ENCODE measurements at regions not wholly inside any gene's neighbourhood (a gene's known extent, or its start where the extent isn't known, plus 50 kb on each side); places are given as distances from the start of the nearest gene placed in this dataset.

- TF ChIP-seq ZNF274 (IDR thresholded peaks at IDR 0.05; ENCODE audit: borderline replicate concordance, low read depth, low read length): no peak
- peak; percentile 27 for TF ChIP-seq MEIS2 (IDR thresholded peaks at IDR 0.05; ENCODE audit: partially characterized antibody)
- TF ChIP-seq TEAD4 (IDR thresholded peaks at IDR 0.05; ENCODE audit: low read length): peak; percentile 67; the same call in 1 of the 2 replicates
- TF ChIP-seq TEAD4 (CRISPR knock-in tag; IDR thresholded peaks at IDR 0.05; ENCODE audit: borderline replicate concordance): no peak
- no peak for TF ChIP-seq CHD2 (IDR thresholded peaks at IDR 0.05; ENCODE audit: low read depth, low read length)
- no peak for TF ChIP-seq IFI16 (CRISPR knock-in tag; IDR thresholded peaks at IDR 0.05)
- TF ChIP-seq AFF4 (CRISPR knock-in tag; IDR thresholded peaks at IDR 0.05): no peak
- TF ChIP-seq HDAC3 (IDR thresholded peaks at IDR 0.05; ENCODE audit: borderline replicate concordance, partially characterized antibody): peak; percentile 51
- TF ChIP-seq RFX5 (IDR thresholded peaks at IDR 0.05; ENCODE audit: low read depth, low read length): no peak
- peak; percentile 60; the same call in 1 of the 2 replicates for TF ChIP-seq SMARCC2 (IDR thresholded peaks at IDR 0.05; ENCODE audit: low read depth)
- TF ChIP-seq TAL1 (IDR thresholded peaks at IDR 0.05): peak; percentile 76
- TF ChIP-seq ZNF592 (IDR thresholded peaks at IDR 0.05): 0 out of 2 replicates have a peak, but pooled peaks have one; percentile 25
- TF ChIP-seq ATF1 (CRISPR knock-in tag; IDR thresholded peaks at IDR 0.05): no peak
- TF ChIP-seq ATF1 (tag; IDR thresholded peaks at IDR 0.05): peak; percentile 21; the same call in 1 of the 2 replicates
- TF ChIP-seq EHMT2 (IDR thresholded peaks at IDR 0.05): peak; percentile 68; the same call in 1 of the 2 replicates
- peak; percentile 94 for TF ChIP-seq C11orf30 (IDR thresholded peaks at IDR 0.05; ENCODE audit: low read depth)
- 0 out of 2 replicates have a peak, but pooled peaks have one; percentile 21 for TF ChIP-seq ZBTB17 (CRISPR knock-in tag; IDR thresholded peaks at IDR 0.05)
- TF ChIP-seq MTA2 (IDR thresholded peaks at IDR 0.05; ENCODE audit: low read depth): peak; percentile 71
- no peak for TF ChIP-seq E2F5 (CRISPR knock-in tag; IDR thresholded peaks at IDR 0.05)
- TF ChIP-seq BRD9 (IDR thresholded peaks at IDR 0.05; ENCODE audit: low read depth, partially characterized antibody): no peak
Measured at GRCh38 chr5:72561148-72561972, 54.1 kb upstream of the ZNF366 start (continued).
